ENCODE measurements at regions not wholly inside any gene's neighbourhood (a gene's known extent, or its start where the extent isn't known, plus 50 kb on each side); places are given as distances from the start of the nearest gene placed in this dataset.
"Not testable (repeated sequence)": the region's sequence is repeated elsewhere in the genome, so short reads cannot be mapped to it uniquely, and the experiment has no call there.

- DNase-seq = no peak
Measured at GRCh38 chr6:134599079-134599478, 281.2 kb upstream of the SGK1 start.

DNA sequence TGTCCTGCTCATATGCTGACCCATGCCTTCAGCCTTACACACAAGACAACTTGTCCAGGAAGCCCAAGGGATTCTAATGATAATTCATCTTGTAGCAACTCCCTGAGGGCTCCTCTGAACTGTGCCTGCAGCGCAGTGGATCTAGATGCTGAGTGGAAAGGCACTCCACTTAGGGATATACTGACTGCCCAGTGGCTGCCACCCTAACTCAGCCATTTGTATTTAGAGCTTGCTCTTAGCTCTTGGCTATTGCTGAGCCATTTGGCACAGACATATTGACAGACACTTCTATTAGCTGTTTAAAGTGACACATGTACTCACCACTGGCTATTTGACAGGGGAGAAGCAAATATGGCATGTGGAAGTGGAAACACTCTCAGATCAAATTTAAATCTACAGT, 278.3 kb upstream of the SGK1 start:
- no peak for DNase-seq

DNA sequence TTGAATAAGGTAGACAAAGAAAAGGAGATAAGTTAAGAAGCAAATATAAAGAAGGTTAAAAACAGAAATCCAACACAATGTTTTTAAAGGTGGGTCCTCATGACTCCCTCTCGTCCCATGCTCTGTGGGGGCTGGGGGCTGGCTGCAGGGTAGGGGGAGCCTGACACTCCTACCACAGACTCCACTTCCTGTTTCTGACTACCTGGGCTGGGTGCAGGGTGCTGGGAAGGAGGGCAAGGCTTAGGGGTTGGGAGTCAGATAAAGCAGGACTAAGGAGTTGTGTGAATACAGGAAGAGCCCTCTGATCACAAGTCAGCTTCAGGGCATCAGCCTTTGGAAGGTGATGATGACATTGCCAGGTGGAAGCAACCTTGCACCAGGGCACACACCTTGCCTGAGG, 277.0 kb upstream of the SGK1 start:
- no peak for DNase-seq

DNA sequence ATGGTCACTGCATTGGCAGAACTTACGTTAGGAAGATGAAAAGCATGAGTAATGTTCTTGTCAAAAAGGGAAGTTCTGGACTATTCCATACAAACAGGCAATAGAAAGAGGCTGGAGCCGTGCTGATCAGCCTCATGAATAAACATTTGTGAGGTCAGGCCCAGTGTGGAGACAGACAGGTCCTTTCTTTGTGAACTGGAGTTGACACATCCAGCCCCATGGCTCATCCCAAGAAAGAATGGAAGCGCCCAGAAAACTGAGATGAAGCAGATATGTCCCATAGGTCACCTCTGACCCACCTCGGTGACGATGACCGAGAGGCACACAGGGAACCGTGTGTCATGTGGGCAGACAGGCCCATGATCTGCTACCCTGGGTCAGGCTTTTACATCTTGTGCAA, 276.0 kb upstream of the SGK1 start:
- DNase-seq = no peak

- no peak for DNase-seq
Measured at GRCh38 chr6:134593442-134593841, 275.5 kb upstream of the SGK1 start.

- DNase-seq = no peak
Measured at GRCh38 chr6:134593024-134593423, 275.1 kb upstream of the SGK1 start.

DNA sequence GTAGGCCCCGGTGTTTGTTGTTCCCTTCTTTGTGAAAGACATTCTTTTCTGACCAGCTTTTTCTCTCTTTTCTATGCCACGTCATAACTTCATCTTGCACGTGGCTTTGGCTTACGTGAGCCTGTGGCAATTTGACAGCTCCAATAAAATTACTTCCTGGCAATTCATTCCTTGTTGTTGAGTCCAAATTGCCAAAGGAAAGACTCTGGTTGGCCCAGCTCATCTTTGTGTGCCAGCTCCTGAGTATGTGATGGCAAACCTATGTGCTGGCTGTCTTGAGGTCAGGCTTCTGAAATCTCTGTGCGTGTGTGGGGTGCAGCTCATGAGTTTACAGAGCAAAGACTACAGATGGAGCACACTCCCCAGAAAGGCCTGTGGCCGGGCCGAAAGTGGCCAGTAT, 272.5 kb upstream of the SGK1 start:
- no peak for DNase-seq

GRCh38 chr6:134590004-134590403, 272.1 kb upstream of the SGK1 start:
- DNase-seq = no peak

DNA sequence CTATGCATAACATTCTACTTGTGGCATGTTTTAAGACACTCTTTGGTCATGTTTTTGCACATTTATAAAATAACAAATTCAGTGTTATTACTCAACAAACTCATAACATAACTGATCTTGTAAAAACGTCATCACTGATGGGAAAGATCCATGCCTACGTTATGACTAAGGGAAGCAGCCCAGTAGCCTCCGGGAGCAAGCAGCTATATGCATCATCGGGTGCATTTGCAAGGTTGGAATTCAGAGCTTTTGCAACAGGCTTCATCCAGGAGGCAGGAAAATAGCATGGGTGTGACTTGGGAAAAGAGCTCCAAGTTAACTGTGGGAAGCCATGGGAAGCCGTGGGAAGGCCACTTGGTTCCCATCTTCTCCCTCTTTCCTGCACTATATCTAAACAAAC, 271.6 kb upstream of the SGK1 start:
- no peak for DNase-seq

- no peak for DNase-seq
Measured at GRCh38 chr6:134588267-134588666, 270.4 kb upstream of the SGK1 start.

GRCh38 chr6:134585517-134585873, 267.6 kb upstream of the SGK1 start:
- DNase-seq = no peak

DNA sequence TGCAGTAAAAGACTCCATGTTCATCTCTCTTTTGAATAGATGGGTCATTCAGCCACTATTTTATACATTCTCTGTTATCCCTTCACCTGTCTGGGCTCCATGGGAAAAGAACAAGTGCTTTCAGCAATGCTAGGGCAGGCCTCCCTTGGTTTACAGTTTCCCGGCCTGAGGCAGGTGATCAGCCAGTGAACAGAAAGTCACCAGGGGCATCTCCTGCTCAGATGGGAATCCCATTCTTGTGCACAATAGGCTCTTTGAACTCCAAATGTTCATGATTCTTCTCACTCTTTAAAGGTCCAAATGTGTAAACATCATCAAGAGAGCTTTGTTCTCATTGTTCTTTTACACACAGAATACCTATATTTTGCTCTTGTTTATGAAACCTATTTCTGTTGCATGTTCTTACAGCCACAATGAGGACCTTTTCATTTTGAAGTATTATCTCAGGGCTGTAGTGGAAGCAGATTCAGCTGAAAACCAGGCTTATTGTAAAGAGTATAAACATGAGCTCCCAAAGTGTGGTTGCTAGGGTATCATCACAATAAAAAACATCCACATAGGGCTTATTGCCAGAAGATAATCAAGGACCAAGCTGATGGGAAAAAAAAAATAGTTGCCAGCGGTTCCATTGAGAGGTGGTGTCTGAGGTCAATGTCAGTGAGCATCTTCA, 267.1 kb upstream of the SGK1 start:
- DNase-seq = no peak

GRCh38 chr6:134577998-134578397, 260.1 kb upstream of the SGK1 start:
- DNase-seq = no peak

DNA sequence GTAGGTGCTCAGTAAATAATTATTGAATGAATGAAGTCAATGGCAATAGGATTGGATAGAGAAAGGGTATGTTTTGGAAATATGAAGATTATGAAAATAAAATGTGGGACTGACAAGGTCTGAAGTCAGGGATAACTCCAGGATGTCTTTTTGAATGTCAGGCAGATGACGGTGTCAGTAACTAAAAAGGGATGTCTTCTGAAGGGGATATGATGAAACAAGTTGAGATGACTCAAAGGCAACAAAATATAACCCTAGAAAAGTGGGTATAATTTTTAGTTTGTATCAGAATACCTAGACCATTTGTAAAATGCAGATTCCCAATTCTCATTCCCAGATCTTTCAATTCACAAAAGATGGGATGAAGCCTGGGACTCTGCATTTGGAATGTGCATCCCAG, 257.3 kb upstream of the SGK1 start:
- DNase-seq = no peak

DNA sequence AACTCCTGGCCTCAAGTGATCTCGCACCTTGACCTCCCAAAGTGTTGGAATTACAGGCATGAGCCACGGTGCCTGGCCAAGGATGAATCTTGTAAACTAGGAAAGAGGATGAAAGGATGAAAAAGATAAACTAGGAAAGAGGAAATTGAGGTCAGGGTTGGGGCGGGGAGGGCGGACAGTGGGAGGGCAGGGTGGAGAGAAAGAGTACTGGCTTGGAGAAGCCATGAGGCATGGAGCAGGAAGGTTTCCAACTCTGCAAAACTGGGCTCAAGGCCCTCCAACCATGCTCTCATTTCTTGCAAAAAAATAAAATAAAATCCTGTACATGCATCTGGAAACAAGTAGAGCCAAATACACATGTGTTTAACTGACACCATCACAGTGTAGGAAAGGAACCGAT, 256.6 kb upstream of the SGK1 start:
- DNase-seq = no peak

DNA sequence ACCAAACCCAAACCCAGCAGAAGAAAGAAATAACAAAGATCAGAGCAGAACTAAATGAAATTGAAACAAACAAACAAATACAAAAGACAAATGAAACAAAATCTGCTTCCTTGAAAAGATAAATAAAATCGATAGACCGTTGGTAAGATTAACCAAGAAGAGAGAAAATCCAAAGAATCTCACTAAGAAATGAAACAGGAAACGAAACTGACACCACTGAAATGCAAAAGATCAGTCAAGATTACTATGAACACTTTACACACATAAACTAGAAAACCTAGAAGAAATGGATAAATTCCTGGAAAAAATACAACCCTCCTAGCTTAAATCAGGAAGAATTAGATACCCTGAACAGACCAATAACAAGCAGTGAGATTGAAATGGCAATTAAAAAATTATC, 252.1 kb upstream of the SGK1 start:
- not testable (repeated sequence) for DNase-seq

DNA sequence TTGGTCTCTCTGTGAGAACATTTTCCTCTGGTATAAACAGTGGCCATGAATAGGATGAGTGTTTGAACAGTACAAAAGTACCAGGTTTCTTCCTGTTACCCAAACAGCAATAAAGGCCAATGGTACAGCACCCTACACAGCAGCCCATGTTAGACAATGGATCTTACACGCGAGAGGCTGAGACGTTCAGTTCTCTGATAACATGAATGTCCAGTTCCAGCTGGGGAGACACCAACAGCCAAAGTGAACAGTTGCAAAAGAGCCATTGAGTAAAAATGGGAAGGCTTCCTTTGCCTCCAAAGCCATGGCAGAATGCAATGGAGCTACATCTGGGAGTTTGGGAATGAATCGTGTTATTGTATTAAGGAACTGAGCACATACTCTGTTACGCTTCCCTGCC, 246.8 kb upstream of the SGK1 start:
- DNase-seq = no peak

- no peak for DNase-seq
Measured at GRCh38 chr6:134560019-134560418, 242.1 kb upstream of the SGK1 start.

DNA sequence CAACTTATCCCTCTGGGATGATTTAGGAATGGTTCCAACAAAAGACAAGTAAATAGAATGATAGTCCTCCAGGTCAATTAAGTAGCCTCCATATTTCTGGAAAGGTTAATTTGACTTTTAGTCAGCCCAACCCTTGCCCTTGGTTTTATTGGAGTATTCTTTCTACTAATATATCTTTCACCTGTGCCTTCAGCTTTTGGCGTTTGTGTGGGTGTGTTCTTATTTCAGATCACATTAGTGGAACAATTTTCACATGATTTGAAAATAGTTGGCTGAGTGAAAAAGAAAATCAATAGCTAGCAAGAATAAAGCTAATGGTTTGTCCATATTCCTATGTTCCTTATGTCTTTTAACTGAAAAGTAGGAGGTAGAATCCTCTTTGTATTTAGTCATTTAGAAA, 239.6 kb upstream of the SGK1 start:
- no peak for DNase-seq

DNA sequence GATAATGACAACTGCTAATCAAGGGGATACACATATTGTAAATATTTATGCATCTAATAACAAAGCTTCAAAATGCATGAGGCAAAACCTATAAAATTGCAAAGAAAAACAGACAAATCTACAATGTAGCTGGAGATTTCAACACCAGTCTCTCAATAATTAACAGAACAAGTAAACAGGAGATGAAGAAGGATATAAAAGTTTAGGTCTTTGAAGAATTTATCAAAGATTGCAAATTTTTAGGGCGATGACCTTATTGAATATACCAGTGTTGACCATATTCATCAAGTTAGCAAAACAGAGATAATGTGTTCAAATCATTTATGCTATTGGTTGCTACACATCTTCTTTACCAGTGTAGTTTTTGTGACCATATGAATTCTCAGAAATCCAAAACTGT, 237.8 kb upstream of the SGK1 start:
- DNase-seq = no peak

DNA sequence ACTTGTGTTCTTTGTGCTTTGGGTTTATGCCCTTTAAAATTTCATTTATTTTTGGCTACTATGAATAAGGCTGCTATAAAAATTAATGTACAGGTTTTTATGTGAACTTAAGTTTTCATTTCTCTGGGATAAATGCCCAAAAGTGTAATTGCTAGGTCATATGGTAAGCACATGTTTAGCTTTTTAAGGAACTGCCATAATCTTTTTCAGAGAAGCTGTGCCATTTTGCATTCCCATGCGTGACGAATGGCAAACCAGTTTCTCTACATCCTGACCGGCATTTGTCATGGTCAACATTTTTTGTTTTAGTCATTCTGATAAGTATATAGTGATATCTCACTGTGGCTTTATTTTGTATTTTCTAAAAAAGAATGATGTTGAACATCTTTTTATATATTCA, 236.0 kb upstream of the SGK1 start:
- no peak for DNase-seq

GRCh38 chr6:134551245-134551960, 233.5 kb upstream of the SGK1 start:
- no peak for DNase-seq

DNA sequence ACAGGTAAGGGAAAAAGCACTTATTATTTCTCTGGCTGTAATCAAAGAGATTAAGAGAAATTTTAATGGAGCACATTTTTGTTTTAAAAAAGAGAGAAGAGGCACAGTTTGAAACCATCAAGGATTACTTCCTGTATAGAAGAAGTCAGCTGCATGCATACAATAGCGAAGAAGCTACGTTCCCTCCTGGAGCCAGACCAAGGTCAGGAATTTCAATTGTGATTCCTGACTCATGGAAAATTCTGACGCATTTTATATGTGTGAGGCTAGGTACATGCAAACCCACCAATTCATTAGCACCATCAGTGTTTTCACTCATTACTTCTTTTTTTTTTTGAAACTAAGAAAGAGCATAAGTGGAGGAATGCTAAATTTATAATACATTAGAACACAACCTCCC, 232.7 kb upstream of the SGK1 start:
- no peak for DNase-seq

DNA sequence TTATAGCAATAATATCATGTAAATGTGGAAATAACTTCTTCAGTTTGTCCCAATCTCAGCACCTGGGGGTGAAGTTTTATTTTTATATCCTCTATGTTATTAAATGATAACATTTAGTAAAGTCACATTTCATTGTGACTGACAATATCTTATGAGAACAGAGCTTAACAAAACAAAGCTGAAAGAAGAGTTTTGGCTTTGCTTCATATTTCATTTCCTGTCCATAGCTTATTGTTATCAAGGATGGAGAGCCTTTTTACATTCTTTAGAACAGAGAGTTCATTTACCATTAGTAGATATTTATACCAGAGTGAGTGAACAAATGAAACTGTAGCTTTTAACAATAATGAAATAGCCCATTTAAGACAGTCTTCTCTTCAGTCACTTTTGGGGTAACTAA, 231.9 kb upstream of the SGK1 start:
- DNase-seq = no peak

- DNase-seq = no peak
Measured at GRCh38 chr6:134546962-134547645, 229.2 kb upstream of the SGK1 start.
